ENCODE measurements at regions not wholly inside any gene's neighbourhood (a gene's known extent, or its start where the extent isn't known, plus 50 kb on each side); places are given as distances from the start of the nearest gene placed in this dataset.

- TF ChIP-seq EZH2 (IDR thresholded peaks at IDR 0.05; ENCODE audit: borderline replicate concordance, low read length): no peak
- TF ChIP-seq, protein P1, sequence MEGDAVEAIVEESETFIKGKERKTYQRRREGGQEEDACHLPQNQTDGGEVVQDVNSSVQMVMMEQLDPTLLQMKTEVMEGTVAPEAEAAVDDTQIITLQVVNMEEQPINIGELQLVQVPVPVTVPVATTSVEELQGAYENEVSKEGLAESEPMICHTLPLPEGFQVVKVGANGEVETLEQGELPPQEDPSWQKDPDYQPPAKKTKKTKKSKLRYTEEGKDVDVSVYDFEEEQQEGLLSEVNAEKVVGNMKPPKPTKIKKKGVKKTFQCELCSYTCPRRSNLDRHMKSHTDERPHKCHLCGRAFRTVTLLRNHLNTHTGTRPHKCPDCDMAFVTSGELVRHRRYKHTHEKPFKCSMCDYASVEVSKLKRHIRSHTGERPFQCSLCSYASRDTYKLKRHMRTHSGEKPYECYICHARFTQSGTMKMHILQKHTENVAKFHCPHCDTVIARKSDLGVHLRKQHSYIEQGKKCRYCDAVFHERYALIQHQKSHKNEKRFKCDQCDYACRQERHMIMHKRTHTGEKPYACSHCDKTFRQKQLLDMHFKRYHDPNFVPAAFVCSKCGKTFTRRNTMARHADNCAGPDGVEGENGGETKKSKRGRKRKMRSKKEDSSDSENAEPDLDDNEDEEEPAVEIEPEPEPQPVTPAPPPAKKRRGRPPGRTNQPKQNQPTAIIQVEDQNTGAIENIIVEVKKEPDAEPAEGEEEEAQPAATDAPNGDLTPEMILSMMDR (IDR thresholded peaks at IDR 0.05; ENCODE audit: low read length): no peak
Measured at GRCh38 chr12:28610401-28611114, 420.3 kb downstream of the CCDC91 start.
